Ovary (tissue), 7 donors: ENCODE measurements at regions not wholly inside any gene's neighbourhood (a gene's known extent, or its start where the extent isn't known, plus 50 kb on each side); places are given as distances from the start of the nearest gene placed in this dataset.

ENCODE experiments used
- DNase-seq, 5 donors: peaks; one replicate each; pipeline ENCODE4 v3.0.0-alpha.2; 2019 to 2020
- H3K27ac ChIP-seq, 2 donors: fragments of 200-600 bp; one replicate each; pipeline versions ENCODE4 v1.5.1 to v1.8.0; 2019 to 2022
- H3K27me3 ChIP-seq: fragments of 200-600 bp; one replicate; pipeline ENCODE4 v1.8.0; 2022
- H3K36me3 ChIP-seq: fragments of 200-600 bp; sonication (generic); one replicate; pipeline ENCODE4 v1.5.1; 2019
- H3K4me1 ChIP-seq: one replicate; pipeline ENCODE4 v1.8.1; 2013; ENCODE audit warnings: mild to moderate bottlenecking, moderate library complexity; ENCODE audit not compliant: insufficient read depth
- H3K4me3 ChIP-seq: fragments of 200-600 bp; sonication (generic); one replicate; pipeline ENCODE4 v1.5.1; 2017
- H3K9me3 ChIP-seq, 2 donors: fragments of 200-600 bp in 1 of 2; sonication (generic) in 1 of 2; one replicate each; pipeline versions ENCODE4 v1.5.1 to v1.8.1; 2013 to 2019; ENCODE audit warnings: mild to moderate bottlenecking in 1 of 2, moderate library complexity in 1 of 2
- EP300 ChIP-seq: sonication (generic); formaldehyde crosslinking; IDR thresholded peaks from one replicate; pipeline ENCODE4 v1.6.1; 2017; ENCODE audit warnings: antibody characterized with exemption
- POLR2A ChIP-seq: fragments of 450-650 bp; IDR thresholded peaks from one replicate; pipeline ENCODE4 v1.6.1; 2017; ENCODE audit warnings: antibody characterized with exemption, mild to moderate bottlenecking, moderate library complexity
- WGBS, 3 donors: extraction: QIAGEN DNeasy Blood & Tissue Kit in 1 of 3; methylation state at CpG; one replicate each; pipeline versions ENCODE4 v1.1.5 to v1.1.7; 2013 to 2017; 5-methylcytosine and 5-hydroxymethylcytosine counted together
- intact Hi-C, 4 donors: fragments of 100-400 bp; cut with DNase I; formaldehyde crosslinking; loops; one replicate each; pipeline versions ENCODE4 v1.11.0 to v1.15.1; 2022 to 2023
- TF ChIP-seq, protein P1 (sequence below), 3 donors: fragments of 450-650 bp in 2 of 3; fragments of 200-600 bp in 1 of 3; IDR thresholded peaks; one replicate each; pipeline versions ENCODE4 v1.5.1 to v1.8.0; 2016 to 2022; ENCODE audit warnings: antibody characterized with exemption in 3 of 3, mild to moderate bottlenecking in 1 of 3
- donor health status: DM: no; HTN: no; CAD: no; lungs with moderate emphysema.
- donor health status: DM: no; HTN: no; CAD: no.
- donor health status: Bipolar disorder and iron deficiency.
- donor health status: DM: no; HTN: no; CAD: no.
- donor health status: DM: yes; HTN: yes; CAD: no.

- Histone ChIP-seq H3K36me3 (no peaks in the 10 kb centered on the region), H3K27me3 (no peaks in the 10 kb centered on the region), H3K4me1 (no peaks in the 10 kb centered on the region), H3K9me3 (no peaks in the 10 kb centered on the region), H3K27ac (no peak overlapping the region), H3K4me3 (no peak overlapping the region)
- no peak for DNase-seq
- TF ChIP-seq, protein P1, sequence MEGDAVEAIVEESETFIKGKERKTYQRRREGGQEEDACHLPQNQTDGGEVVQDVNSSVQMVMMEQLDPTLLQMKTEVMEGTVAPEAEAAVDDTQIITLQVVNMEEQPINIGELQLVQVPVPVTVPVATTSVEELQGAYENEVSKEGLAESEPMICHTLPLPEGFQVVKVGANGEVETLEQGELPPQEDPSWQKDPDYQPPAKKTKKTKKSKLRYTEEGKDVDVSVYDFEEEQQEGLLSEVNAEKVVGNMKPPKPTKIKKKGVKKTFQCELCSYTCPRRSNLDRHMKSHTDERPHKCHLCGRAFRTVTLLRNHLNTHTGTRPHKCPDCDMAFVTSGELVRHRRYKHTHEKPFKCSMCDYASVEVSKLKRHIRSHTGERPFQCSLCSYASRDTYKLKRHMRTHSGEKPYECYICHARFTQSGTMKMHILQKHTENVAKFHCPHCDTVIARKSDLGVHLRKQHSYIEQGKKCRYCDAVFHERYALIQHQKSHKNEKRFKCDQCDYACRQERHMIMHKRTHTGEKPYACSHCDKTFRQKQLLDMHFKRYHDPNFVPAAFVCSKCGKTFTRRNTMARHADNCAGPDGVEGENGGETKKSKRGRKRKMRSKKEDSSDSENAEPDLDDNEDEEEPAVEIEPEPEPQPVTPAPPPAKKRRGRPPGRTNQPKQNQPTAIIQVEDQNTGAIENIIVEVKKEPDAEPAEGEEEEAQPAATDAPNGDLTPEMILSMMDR (IDR thresholded peaks at IDR 0.05) = no peak
- TF ChIP-seq EP300 (no peak), POLR2A (no peak)
- intact Hi-C loops = no loop called here
- WGBS, 3 donors = 92 to 100% (median 97%) methylated on average over 2 of the region's 2 CpGs
These were observed 166.8 kb upstream of the MAP3K1 start for GRCh38 chr5:56648460-56649034.

GRCh38 chr5:56647099-56647850 lies 168.1 kb upstream of the MAP3K1 start:
- no peaks in the 10 kb centered on the region for H3K36me3 ChIP-seq
- H3K4me1 ChIP-seq = no peaks in the 10 kb centered on the region
- 72 to 93% (median 87%) methylated on average over 4 of the region's 4 CpGs for WGBS, 3 donors
- no peak overlapping the region for H3K27ac ChIP-seq
- intact Hi-C loops = no loop called here
- no peaks in the 10 kb centered on the region for H3K9me3 ChIP-seq
- TF ChIP-seq EP300 (no peak), POLR2A (no peak)
- TF ChIP-seq, protein P1 (IDR thresholded peaks at IDR 0.05) = no peak
- H3K27me3 ChIP-seq = no peaks in the 10 kb centered on the region
- DNase-seq = no peak
- H3K4me3 ChIP-seq = no peak overlapping the region

DNA sequence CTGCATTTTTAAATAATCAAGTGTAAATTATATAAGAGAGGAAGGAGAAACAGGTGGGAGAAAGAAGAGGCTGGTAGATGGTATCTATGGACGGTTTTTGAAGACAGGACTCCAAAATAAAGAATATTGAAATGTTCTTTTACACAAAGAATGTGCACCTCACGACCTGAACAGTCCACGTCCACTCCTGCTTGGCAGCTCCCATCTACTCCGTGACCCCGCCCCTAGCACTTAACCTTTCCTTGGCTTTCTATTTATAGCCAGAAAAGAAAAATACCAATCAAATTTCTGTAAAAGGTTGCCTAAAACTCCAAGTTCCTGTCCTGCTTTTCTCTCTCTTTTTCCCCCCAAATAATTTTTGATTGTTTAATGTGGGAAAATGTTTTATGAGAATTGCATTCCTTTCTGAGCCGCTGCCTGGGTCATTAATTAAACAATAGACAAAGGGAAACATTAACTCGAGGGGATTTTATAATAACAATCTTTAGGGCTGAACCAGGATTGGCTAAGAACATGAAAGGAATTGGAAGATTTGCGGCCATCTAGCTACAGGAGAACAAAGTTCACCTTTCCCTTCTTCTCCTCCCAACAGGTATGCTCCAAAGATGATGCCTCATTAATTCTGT lies 173.6 kb upstream of the MAP3K1 start:
- intact Hi-C loops = no loop called here
- no peaks in the 10 kb centered on the region for H3K9me3 ChIP-seq
- H3K27ac ChIP-seq = no peak overlapping the region
- 36 to 47% (median 42%) methylated on average over 8 of the region's 8 CpGs for WGBS, 3 donors
- no peak overlapping the region for H3K4me3 ChIP-seq
- TF ChIP-seq, protein P1 (IDR thresholded peaks at IDR 0.05) = no peak
- TF ChIP-seq EP300 = no peak
- no peak for TF ChIP-seq POLR2A
- no peaks in the 10 kb centered on the region for H3K27me3 ChIP-seq
- H3K4me1 ChIP-seq = no peaks in the 10 kb centered on the region
- DNase-seq = no peak
- H3K36me3 ChIP-seq = no peaks in the 10 kb centered on the region

DNA sequence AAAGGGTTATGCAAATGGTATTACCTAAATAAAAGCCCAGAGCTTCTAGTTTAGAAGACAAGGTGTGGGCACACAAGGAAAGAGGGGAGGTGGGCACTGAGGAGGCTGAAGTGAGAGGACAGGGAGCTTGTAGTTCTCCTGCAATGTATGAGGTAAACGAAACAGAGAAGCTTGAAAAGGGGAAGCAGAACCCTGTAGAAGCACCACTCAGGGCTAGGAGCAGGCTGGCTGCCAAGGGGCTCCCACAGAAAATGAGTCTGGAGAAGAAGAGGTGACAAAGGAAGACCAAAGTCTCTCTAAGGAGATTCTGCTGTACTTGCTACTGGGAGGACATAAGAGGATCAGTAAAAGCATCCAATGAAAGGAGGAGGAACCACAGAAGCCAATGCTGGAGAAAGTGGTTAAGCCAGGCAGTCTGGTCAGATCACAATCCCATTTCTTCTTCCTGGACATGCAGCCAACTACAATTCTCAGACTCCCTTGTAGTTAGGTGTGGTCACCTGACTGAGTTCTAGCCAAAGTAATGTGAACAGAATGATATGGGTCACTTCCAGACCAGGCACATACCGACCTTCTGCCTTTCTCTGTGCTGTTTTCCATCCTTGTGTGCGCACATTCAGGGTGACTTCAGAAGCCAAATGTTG lies 174.5 kb upstream of the MAP3K1 start:
- no peak overlapping the region for H3K27ac ChIP-seq
- DNase-seq = no peak
- no peaks in the 10 kb centered on the region for H3K27me3 ChIP-seq
- no peak overlapping the region for H3K4me3 ChIP-seq
- H3K36me3 ChIP-seq = no peaks in the 10 kb centered on the region
- H3K9me3 ChIP-seq = no peaks in the 10 kb centered on the region
- WGBS, 3 donors = 88 to 95% (median 90%) methylated on average over 3 of the region's 3 CpGs
- intact Hi-C loops = no loop called here
- H3K4me1 ChIP-seq = no peaks in the 10 kb centered on the region
- TF ChIP-seq POLR2A (no peak), EP300 (no peak)
- TF ChIP-seq, protein P1 (IDR thresholded peaks at IDR 0.05) = no peak
